ENCODE measurements at regions not wholly inside any gene's neighbourhood (a gene's known extent, or its start where the extent isn't known, plus 50 kb on each side); places are given as distances from the start of the nearest gene placed in this dataset.

DNA sequence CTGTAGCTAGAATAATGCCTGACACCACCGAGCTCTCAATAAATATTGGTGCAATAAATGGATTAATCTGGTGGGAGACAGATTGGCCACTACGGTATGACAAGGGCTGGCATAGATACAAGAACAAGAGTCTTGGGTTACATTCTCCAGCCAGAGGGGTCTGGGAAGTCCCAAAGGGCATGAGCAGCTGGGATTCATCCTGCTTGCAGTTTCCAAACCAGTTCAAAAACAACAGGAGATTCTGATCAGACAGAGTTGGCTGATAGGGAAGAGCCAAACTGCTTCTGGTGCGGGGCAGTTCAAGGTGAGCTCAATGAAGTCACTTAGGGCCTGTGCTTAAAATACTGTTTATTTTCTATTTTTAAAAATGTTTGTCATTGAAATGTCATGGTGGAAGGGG lies 266.9 kb downstream of the TNS1 start:
- no peaks in the 10 kb centered on the region for H3K36me3 ChIP-seq (ENCODE audit: low read length)
- H3K27me3 ChIP-seq (ENCODE audit: low read length): no peaks in the 10 kb centered on the region
- H3K9ac ChIP-seq (ENCODE audit: low read length): no peak overlapping the region
- no peaks in the 10 kb centered on the region for H3F3A ChIP-seq (ENCODE audit: insufficient read depth)
- no peaks in the 10 kb centered on the region for H3K9me3 ChIP-seq (ENCODE audit: insufficient read depth, low read length)
- no peaks in the 10 kb centered on the region for H3K9me2 ChIP-seq (replicated peaks; ENCODE audit: insufficient read depth, low read length)
- H3K27ac ChIP-seq (ENCODE audit: low read depth, low read length): no peak overlapping the region
- H4K20me1 ChIP-seq (ENCODE audit: low read depth, low read length): no peaks in the 10 kb centered on the region
- TF ChIP-seq, protein P1, sequence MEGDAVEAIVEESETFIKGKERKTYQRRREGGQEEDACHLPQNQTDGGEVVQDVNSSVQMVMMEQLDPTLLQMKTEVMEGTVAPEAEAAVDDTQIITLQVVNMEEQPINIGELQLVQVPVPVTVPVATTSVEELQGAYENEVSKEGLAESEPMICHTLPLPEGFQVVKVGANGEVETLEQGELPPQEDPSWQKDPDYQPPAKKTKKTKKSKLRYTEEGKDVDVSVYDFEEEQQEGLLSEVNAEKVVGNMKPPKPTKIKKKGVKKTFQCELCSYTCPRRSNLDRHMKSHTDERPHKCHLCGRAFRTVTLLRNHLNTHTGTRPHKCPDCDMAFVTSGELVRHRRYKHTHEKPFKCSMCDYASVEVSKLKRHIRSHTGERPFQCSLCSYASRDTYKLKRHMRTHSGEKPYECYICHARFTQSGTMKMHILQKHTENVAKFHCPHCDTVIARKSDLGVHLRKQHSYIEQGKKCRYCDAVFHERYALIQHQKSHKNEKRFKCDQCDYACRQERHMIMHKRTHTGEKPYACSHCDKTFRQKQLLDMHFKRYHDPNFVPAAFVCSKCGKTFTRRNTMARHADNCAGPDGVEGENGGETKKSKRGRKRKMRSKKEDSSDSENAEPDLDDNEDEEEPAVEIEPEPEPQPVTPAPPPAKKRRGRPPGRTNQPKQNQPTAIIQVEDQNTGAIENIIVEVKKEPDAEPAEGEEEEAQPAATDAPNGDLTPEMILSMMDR (IDR thresholded peaks at IDR 0.05; ENCODE audit: insufficient read depth, low read length, poor library complexity, severe bottlenecking): no peak
- TF ChIP-seq EZH2phosphoT487 (conservative IDR thresholded peaks at IDR 0.05; ENCODE audit: low read length): no peak
- H3K79me2 ChIP-seq (ENCODE audit: insufficient read depth, low read length): no peaks in the 10 kb centered on the region
- H2AFZ ChIP-seq (ENCODE audit: low read depth, low read length, severe bottlenecking): no peak overlapping the region
- no peak overlapping the region for H3K4me2 ChIP-seq (ENCODE audit: low read depth, low read length, poor library complexity, severe bottlenecking)
- H3K4me3 ChIP-seq (ENCODE audit: insufficient read depth, low read length, poor library complexity, severe bottlenecking): no peak overlapping the region

DNA sequence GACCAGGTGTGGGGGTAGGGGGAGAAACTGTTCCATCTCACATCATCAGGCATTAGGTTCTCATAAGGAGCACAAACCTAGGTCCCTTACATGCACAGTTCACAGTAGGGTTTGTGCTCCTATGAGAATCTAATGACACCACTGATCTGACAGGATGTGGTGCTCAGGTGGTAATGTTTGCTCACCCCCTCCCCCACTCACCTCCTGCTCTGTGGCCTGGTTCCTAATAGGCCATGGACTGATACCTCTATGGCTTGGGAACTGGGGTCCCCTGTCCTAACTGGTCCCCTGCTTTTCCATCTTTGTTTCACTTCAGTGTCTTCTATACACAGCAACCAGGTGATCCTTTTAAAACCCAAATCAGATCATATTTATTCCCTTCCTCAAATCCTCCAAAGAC lies 267.8 kb downstream of the TNS1 start:
- TF ChIP-seq EZH2phosphoT487 (conservative IDR thresholded peaks at IDR 0.05; ENCODE audit: low read length): no peak
- TF ChIP-seq, protein P1 (IDR thresholded peaks at IDR 0.05; ENCODE audit: insufficient read depth, low read length, poor library complexity, severe bottlenecking): no peak
- H3K9ac ChIP-seq (ENCODE audit: low read length): no peak overlapping the region
- no peaks in the 10 kb centered on the region for H3K79me2 ChIP-seq (ENCODE audit: insufficient read depth, low read length)
- no peaks in the 10 kb centered on the region for H3K36me3 ChIP-seq (ENCODE audit: low read length)
- no peak overlapping the region for H3K4me3 ChIP-seq (ENCODE audit: insufficient read depth, low read length, poor library complexity, severe bottlenecking)
- H3K9me2 ChIP-seq (replicated peaks; ENCODE audit: insufficient read depth, low read length): no peaks in the 10 kb centered on the region
- H3K4me2 ChIP-seq (ENCODE audit: low read depth, low read length, poor library complexity, severe bottlenecking): no peak overlapping the region
- H4K20me1 ChIP-seq (ENCODE audit: low read depth, low read length): no peaks in the 10 kb centered on the region
- no peaks in the 10 kb centered on the region for H3K27me3 ChIP-seq (ENCODE audit: low read length)
- H3K9me3 ChIP-seq (ENCODE audit: insufficient read depth, low read length): no peaks in the 10 kb centered on the region
- no peaks in the 10 kb centered on the region for H3F3A ChIP-seq (ENCODE audit: insufficient read depth)
- H2AFZ ChIP-seq (ENCODE audit: low read depth, low read length, severe bottlenecking): no peak overlapping the region
- no peak overlapping the region for H3K27ac ChIP-seq (ENCODE audit: low read depth, low read length)

DNA sequence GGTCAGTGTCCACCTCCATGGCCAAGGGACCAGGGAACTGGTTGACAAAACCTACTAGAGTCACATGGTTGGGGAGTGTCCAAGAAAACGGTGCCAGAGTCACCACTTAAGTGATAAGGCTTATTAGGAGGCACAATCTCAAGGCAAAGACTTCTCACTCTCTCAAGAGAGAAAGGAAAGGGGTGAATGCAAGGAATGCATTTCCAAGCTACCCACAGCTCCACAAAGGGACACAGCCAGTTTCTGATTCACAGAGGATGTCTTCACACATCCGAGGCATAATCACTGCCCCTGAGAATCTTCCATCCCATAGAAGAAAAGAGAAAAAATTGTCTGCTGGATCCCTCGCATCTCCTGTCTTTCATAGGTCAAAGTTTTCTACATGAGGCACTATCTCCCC lies 269.3 kb downstream of the TNS1 start:
- H3F3A ChIP-seq (ENCODE audit: insufficient read depth): no peaks in the 10 kb centered on the region
- H3K36me3 ChIP-seq (ENCODE audit: low read length): no peaks in the 10 kb centered on the region
- TF ChIP-seq, protein P1 (IDR thresholded peaks at IDR 0.05; ENCODE audit: insufficient read depth, low read length, poor library complexity, severe bottlenecking): no peak
- no peak for TF ChIP-seq EZH2phosphoT487 (conservative IDR thresholded peaks at IDR 0.05; ENCODE audit: low read length)
- no peak overlapping the region for H3K4me2 ChIP-seq (ENCODE audit: low read depth, low read length, poor library complexity, severe bottlenecking)
- no peaks in the 10 kb centered on the region for H3K27me3 ChIP-seq (ENCODE audit: low read length)
- no peaks in the 10 kb centered on the region for H3K9me3 ChIP-seq (ENCODE audit: insufficient read depth, low read length)
- no peak overlapping the region for H3K27ac ChIP-seq (ENCODE audit: low read depth, low read length)
- no peaks in the 10 kb centered on the region for H3K9me2 ChIP-seq (replicated peaks; ENCODE audit: insufficient read depth, low read length)
- H4K20me1 ChIP-seq (ENCODE audit: low read depth, low read length): no peaks in the 10 kb centered on the region
- no peak overlapping the region for H3K9ac ChIP-seq (ENCODE audit: low read length)
- H3K79me2 ChIP-seq (ENCODE audit: insufficient read depth, low read length): no peaks in the 10 kb centered on the region
- no peak overlapping the region for H3K4me3 ChIP-seq (ENCODE audit: insufficient read depth, low read length, poor library complexity, severe bottlenecking)
- H2AFZ ChIP-seq (ENCODE audit: low read depth, low read length, severe bottlenecking): no peak overlapping the region

All from SU-DHL-6 (cell line).